B cell (primary cell): ENCODE measurements at regions not wholly inside any gene's neighbourhood (a gene's known extent, or its start where the extent isn't known, plus 50 kb on each side); places are given as distances from the start of the nearest gene placed in this dataset.

ENCODE experiments used
- ATAC-seq: fragments of 200-7000 bp; cut with Tn5 transposase; one replicate; pipeline ENCODE4 v1.10.0; 2021; ENCODE audit warnings: low read depth, mild to moderate bottlenecking, moderate number of reproducible peaks, moderate library complexity
- CTCF ChIA-PET: fragments of 350-600 bp; sonication (Branson Sonifier 250); formaldehyde crosslinking; loops from one replicate; lab custom pipeline; 2021; ENCODE audit warnings: antibody characterized with exemption, inconsistent platforms; lab: Charles Lee
- POLR2A ChIA-PET: fragments of 350-600 bp; sonication (Branson Sonifier 250); formaldehyde crosslinking; loops from one replicate; lab custom pipeline; 2021; ENCODE audit warnings: antibody characterized with exemption; lab: Charles Lee
- DNase-seq: peaks from one replicate; pipeline ENCODE4 v3.0.0; 2013
- H2AFZ ChIP-seq: 2 replicates; pipeline ENCODE4 v1.6.1; 2012; ENCODE audit warnings: mild to moderate bottlenecking, low read depth, low read length; ENCODE audit not compliant: insufficient read depth, poor library complexity, severe bottlenecking
- H3K27ac ChIP-seq, 2 donors: 1 replicate in 1 of 2; 2 replicates in 1 of 2; pipeline ENCODE4 v1.5.1; 2012 to 2013; ENCODE audit warnings: low read length in 2 of 2, mild to moderate bottlenecking in 2 of 2, moderate library complexity in 1 of 2
- H3K27me3 ChIP-seq, 4 experiments: fragments of 200-600 bp in 1 of 4; sonication (generic) in 1 of 4; replicated peaks in 1 of 4; 1 replicate in 2 of 4; 2 replicates in 2 of 4; pipeline versions ENCODE4 v1.6.1 to v1.7.0; 2013 to 2016; ENCODE audit warnings: low read length in 3 of 4, mild to moderate bottlenecking in 2 of 4, mixed read lengths in 1 of 4, moderate library complexity in 1 of 4; ENCODE audit not compliant: insufficient read depth in 4 of 4, control insufficient read depth in 3 of 4; ENCODE audit errors: control extremely low read depth in 1 of 4
- H3K36me3 ChIP-seq, 2 experiments: replicated peaks in 1 of 2; 1 replicate in 1 of 2; 2 replicates in 1 of 2; pipeline versions ENCODE4 v1.6.1 to v1.7.1; 2013; ENCODE audit warnings: low read length in 1 of 2; ENCODE audit not compliant: insufficient read depth in 2 of 2, control insufficient read depth in 1 of 2; ENCODE audit errors: control extremely low read depth in 1 of 2, extremely low read depth in 1 of 2
- H3K4me1 ChIP-seq, 2 donors: fragments of 200-600 bp in 1 of 2; sonication (generic) in 1 of 2; 1 replicate in 1 of 2; 2 replicates in 1 of 2; pipeline versions ENCODE4 v1.5.1 to v1.6.1; 2013 to 2017; ENCODE audit warnings: low read length in 2 of 2; ENCODE audit not compliant: control insufficient read depth in 2 of 2, insufficient read depth in 2 of 2
- H3K4me2 ChIP-seq: replicated peaks from 2 replicates; pipeline ENCODE3; 2012; ENCODE audit warnings: mild to moderate bottlenecking, low read depth, low read length; ENCODE audit not compliant: poor library complexity, severe bottlenecking
- H3K4me3 ChIP-seq, 5 experiments: fragments of 200-600 bp in 1 of 5; sonication (generic) in 1 of 5; 1 replicate in 3 of 5; 2 replicates in 2 of 5; pipeline versions ENCODE4 v1.5.1 to v1.7.0; 2011 to 2016; ENCODE audit warnings: low read length in 4 of 5, mild to moderate bottlenecking in 4 of 5, low read depth in 2 of 5, control low read depth in 1 of 5, moderate library complexity in 1 of 5; ENCODE audit not compliant: insufficient read depth in 1 of 5; ENCODE audit errors: control extremely low read depth in 1 of 5, extremely low read depth in 1 of 5
- H3K79me2 ChIP-seq: fragments of 200-600 bp; sonication (generic); one replicate; pipeline ENCODE4 v1.6.0; 2016; ENCODE audit warnings: low read length; ENCODE audit not compliant: control insufficient read depth, insufficient read depth
- H3K9ac ChIP-seq: fragments of 200-600 bp; sonication (generic); 2 replicates; pipeline ENCODE4 v1.6.1; 2017; ENCODE audit warnings: mild to moderate bottlenecking, low read length, moderate library complexity
- H3K9me3 ChIP-seq, 3 donors: one replicate each; pipeline versions ENCODE4 v1.6.1 to v1.7.1; 2013; ENCODE audit warnings: low read length in 2 of 3; ENCODE audit not compliant: control insufficient read depth in 2 of 3, insufficient read depth in 1 of 3; ENCODE audit errors: control extremely low read depth in 1 of 3
- H4K20me1 ChIP-seq: 2 replicates; pipeline ENCODE4 v1.6.0; 2012; ENCODE audit warnings: mild to moderate bottlenecking, low read length; ENCODE audit not compliant: insufficient read depth, control insufficient read depth, poor library complexity, severe bottlenecking
- H3K27ac Mint-ChIP-seq: one replicate; pipeline ENCODE4 v1.8.0; 2021; ENCODE audit warnings: mixed read lengths
- H3K27me3 Mint-ChIP-seq: one replicate; pipeline ENCODE4 v1.8.0; 2021; ENCODE audit warnings: mixed read lengths
- H3K4me1 Mint-ChIP-seq: one replicate; pipeline ENCODE4 v1.8.0; 2021; ENCODE audit warnings: mixed read lengths
- H3K4me3 Mint-ChIP-seq: one replicate; pipeline ENCODE4 v1.8.0; 2021; ENCODE audit warnings: mixed read lengths
- H3K9me3 Mint-ChIP-seq: one replicate; pipeline ENCODE4 v1.8.0; 2022; ENCODE audit warnings: mixed read lengths; ENCODE audit not compliant: insufficient read depth
- CTCF ChIP-seq: fragments of 200-600 bp; IDR thresholded peaks from one replicate; pipeline ENCODE4 v1.8.0; 2022; ENCODE audit warnings: antibody characterized with exemption, mild to moderate bottlenecking
- EZH2 ChIP-seq: IDR thresholded peaks from 2 replicates; pipeline ENCODE4 v1.6.1; 2012; ENCODE audit warnings: borderline replicate concordance, low read depth, mild to moderate bottlenecking, moderate library complexity, low read length; ENCODE audit not compliant: insufficient read depth, poor library complexity, severe bottlenecking
- WGBS: methylation state at CpG from one replicate; pipeline ENCODE4 v1.1.5; 2013; ENCODE audit warnings: missing lambda C conversion rate; ENCODE audit not compliant: insufficient coverage; 5-methylcytosine and 5-hydroxymethylcytosine counted together
- intact Hi-C: fragments of 100-400 bp; cut with micrococcal nuclease; formaldehyde crosslinking; loops from one replicate; pipeline ENCODE4 v1.10.0; 2022

GRCh38 chr9:103242025-103242424 lies 246.9 kb downstream of the CYLC2 start:
- Mint-ChIP-seq H3K27ac (no peak overlapping the region), H3K4me3 (no peak overlapping the region), H3K27me3 (no peaks in the 10 kb centered on the region), H3K9me3 (no peaks in the 10 kb centered on the region), H3K4me1 (no peaks in the 10 kb centered on the region)
- H2AFZ ChIP-seq: no peak overlapping the region
- ChIA-PET CTCF (no interaction called here), POLR2A (no interaction called here)
- TF ChIP-seq CTCF: no peak
- no peak for TF ChIP-seq EZH2
- H3K9ac ChIP-seq: no peak overlapping the region
- intact Hi-C loops: no loop called here
- ATAC-seq: no peak
- DNase-seq: no peak
- H3K4me1 ChIP-seq: no peaks in the 10 kb centered on the region
- no peak overlapping the region for H3K4me3 ChIP-seq
- H3K9me3 ChIP-seq: peaks cover 0 to 4% (median 0%) of the 10 kb centered on the region in 3 donors
- H3K36me3 ChIP-seq: no peaks in the 10 kb centered on the region
- WGBS: 60% methylated on average over 1 of the region's 1 CpG
- no peaks in the 10 kb centered on the region for H3K79me2 ChIP-seq
- no peaks in the 10 kb centered on the region for H3K27me3 ChIP-seq
- no peaks in the 10 kb centered on the region for H4K20me1 ChIP-seq
- H3K27ac ChIP-seq: no peak overlapping the region
- H3K4me2 ChIP-seq: no peak overlapping the region

GRCh38 chr9:103242486-103242885 lies 247.4 kb downstream of the CYLC2 start:
- no peak for ATAC-seq
- DNase-seq: no peak
- Mint-ChIP-seq H3K27me3 (no peaks in the 10 kb centered on the region), H3K9me3 (no peaks in the 10 kb centered on the region), H3K27ac (no peak overlapping the region), H3K4me1 (no peaks in the 10 kb centered on the region), H3K4me3 (no peak overlapping the region)
- no peaks in the 10 kb centered on the region for H3K27me3 ChIP-seq
- TF ChIP-seq CTCF (no peak), EZH2 (no peak)
- H3K9ac ChIP-seq: no peak overlapping the region
- H3K4me2 ChIP-seq: no peak overlapping the region
- H3K27ac ChIP-seq: no peak overlapping the region
- H3K79me2 ChIP-seq: no peaks in the 10 kb centered on the region
- H3K4me1 ChIP-seq: no peaks in the 10 kb centered on the region
- intact Hi-C loops: no loop called here
- whole genome bisulfite sequencing: no CpG with 5 or more reads among the region's 2 CpGs
- H3K9me3 ChIP-seq: peaks cover 0 to 4% (median 0%) of the 10 kb centered on the region in 3 donors
- H4K20me1 ChIP-seq: no peaks in the 10 kb centered on the region
- no peak overlapping the region for H2AFZ ChIP-seq
- H3K36me3 ChIP-seq: no peaks in the 10 kb centered on the region
- POLR2A ChIA-PET: no interaction called here
- H3K4me3 ChIP-seq: no peak overlapping the region
- CTCF ChIA-PET: no interaction called here
